ENCODE measurements at regions not wholly inside any gene's neighbourhood (a gene's known extent, or its start where the extent isn't known, plus 50 kb on each side); places are given as distances from the start of the nearest gene placed in this dataset.

DNA sequence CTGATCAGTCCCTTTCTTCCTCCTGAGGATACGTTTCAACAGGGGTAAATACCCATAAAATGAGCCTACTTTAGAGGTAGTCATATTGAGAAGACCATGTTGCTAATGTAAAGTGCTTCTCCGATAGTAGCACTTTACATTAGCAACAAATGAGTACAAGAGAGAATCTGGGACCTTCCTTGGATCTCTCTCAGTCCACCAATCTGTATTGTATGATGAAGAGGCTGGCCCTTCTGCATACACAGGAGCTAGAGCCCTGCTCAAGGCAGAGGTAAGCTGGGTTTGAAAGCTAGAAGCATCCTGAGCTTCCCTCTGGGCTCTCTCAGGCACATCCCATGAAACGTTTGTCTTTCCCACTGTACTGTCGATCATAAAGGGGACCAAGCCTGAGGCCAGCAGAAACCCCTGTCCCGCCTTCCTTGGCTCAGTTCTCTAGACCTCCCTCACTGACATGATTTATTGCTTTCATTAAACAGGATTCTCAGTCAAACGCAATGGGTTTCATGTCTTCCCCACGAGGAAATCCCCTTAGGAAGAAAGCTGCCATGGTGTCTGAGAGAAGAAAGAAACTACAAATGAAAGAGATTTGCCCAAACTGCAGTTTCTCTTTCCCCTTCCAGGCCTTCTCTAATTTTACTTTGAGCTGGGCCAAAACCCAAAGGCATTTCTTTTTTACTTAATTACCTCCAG, 62.8 kb upstream of the BCAR3 start:
- no peak for DNase-seq

GRCh38 chr1:93743465-93743864, 61.8 kb upstream of the BCAR3 start:
- no peak for DNase-seq

GRCh38 chr1:93740601-93741031, 59.0 kb upstream of the BCAR3 start:
- peak in 1 of 2 donors; percentile 34 for DNase-seq

DNA sequence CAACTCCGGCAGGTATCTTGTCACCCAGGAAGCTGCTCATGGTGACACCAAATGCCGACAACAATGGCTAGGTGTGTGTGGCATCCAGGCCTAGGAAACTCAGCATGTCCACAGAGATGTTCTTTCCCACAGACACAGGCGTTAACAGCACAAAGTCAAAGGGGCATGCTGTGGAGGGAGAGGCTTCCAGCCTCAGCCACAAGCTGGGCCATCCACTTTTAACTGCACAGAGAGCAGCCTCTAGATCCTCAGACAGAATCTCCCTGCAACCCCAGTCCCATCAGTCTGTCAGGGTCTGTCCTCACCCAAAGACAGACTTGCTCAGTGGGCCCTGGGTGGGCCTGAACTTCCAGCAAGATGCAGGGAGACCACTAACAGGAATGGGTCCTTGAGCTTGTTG, 58.5 kb upstream of the BCAR3 start:
- no peak for DNase-seq

- no peak for DNase-seq
Observed at GRCh38 chr1:93739472-93739871, 57.8 kb upstream of the BCAR3 start.

- DNase-seq = no peak
Observed at GRCh38 chr1:93738926-93739325, 57.3 kb upstream of the BCAR3 start.

DNA sequence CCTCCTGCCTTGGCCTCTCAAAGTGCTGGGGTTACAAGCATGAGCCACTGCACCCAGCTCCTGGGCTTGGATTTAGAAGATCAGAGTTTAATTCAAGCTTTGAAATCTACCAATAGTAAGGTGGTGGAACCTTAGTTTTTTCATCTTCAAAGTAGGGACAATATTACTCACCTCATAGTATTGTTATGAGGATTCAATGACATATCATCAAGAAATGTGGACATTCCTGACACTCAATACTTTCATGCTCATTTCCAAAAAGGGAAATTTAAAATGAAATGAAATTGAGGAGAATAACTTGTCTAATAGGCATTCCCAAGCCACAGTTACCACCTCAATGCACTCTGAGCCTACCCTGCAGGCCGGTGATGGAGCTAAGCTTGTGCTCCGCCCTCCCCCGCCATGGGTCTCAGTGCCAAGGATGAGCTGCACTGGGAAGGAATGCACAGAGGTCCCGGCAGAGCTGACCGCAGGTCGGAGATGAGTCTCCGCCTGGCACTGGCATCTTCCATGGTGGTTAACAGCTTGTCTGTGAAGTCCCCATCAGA, 56.5 kb upstream of the BCAR3 start:
- DNase-seq = no peak

GRCh38 chr1:93735722-93736121, 54.1 kb upstream of the BCAR3 start:
- DNase-seq = no peak

- DNase-seq = no peak
Observed at GRCh38 chr1:93734999-93735398, 53.4 kb upstream of the BCAR3 start.

DNA sequence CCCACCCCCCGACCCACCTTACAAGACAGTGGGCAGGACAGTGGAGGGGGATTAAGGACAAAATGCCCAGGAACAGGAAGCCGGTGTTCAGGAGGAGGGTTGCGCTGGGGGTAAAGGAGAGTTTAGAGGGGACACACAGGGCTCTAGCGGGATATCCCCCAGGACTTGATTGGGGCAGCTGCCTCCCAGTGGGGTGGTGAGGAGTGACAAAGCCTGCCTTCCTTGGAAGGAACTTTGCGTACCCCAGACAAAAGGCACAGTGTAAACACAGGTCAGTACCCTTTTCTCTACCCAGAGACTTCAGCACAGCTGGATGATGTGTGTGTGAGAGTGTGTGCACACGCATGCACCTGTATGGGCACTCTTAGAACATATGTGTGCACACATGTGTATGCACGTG, 51.7 kb upstream of the BCAR3 start:
- no peak for DNase-seq

- DNase-seq = no peak
Observed at GRCh38 chr1:93732514-93732913, 50.9 kb upstream of the BCAR3 start.
